Uterus (tissue), 2 donors: ENCODE measurements at regions not wholly inside any gene's neighbourhood (a gene's known extent, or its start where the extent isn't known, plus 50 kb on each side); places are given as distances from the start of the nearest gene placed in this dataset.

ENCODE experiments used
- POLR2A ChIP-seq, 2 donors: fragments of 450-650 bp; IDR thresholded peaks; one replicate each; pipeline ENCODE4 v1.6.1; 2016; ENCODE audit warnings: antibody characterized with exemption in 2 of 2, mild to moderate bottlenecking in 1 of 2, moderate library complexity in 1 of 2
- TF ChIP-seq, protein P1 (sequence below), 4 experiments: fragments of 200-600 bp in 2 of 4; fragments of 450-650 bp in 2 of 4; sonication (generic) in 2 of 4; IDR thresholded peaks; one replicate each; pipeline ENCODE4 v1.5.1; 2016 to 2019; ENCODE audit warnings: antibody characterized with exemption in 4 of 4, mild to moderate bottlenecking in 2 of 4, moderate library complexity in 1 of 4

DNA sequence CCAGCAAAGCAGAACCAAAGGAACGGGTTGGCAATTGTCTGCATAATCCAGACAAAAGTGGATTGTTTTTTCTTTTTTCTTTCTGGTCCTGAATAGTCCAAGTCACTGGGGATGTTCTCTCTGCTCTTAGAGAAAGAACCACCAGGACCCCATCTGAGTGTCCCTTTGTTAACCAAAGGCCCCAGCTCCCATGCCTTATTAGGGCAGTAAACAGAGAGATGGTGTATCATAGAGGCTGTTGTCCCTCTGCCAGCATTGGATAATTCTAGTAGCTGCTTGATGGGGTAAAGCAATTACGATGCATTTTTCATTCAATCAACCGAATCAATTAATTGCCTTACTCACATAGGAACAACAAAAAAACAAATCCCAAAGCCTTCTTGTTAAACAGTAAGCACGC, 213.0 kb downstream of the BUB3 start:
- TF ChIP-seq, protein P1, sequence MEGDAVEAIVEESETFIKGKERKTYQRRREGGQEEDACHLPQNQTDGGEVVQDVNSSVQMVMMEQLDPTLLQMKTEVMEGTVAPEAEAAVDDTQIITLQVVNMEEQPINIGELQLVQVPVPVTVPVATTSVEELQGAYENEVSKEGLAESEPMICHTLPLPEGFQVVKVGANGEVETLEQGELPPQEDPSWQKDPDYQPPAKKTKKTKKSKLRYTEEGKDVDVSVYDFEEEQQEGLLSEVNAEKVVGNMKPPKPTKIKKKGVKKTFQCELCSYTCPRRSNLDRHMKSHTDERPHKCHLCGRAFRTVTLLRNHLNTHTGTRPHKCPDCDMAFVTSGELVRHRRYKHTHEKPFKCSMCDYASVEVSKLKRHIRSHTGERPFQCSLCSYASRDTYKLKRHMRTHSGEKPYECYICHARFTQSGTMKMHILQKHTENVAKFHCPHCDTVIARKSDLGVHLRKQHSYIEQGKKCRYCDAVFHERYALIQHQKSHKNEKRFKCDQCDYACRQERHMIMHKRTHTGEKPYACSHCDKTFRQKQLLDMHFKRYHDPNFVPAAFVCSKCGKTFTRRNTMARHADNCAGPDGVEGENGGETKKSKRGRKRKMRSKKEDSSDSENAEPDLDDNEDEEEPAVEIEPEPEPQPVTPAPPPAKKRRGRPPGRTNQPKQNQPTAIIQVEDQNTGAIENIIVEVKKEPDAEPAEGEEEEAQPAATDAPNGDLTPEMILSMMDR (IDR thresholded peaks at IDR 0.05), result no peak
- no peak for TF ChIP-seq POLR2A (IDR thresholded peaks at IDR 0.05)
